GM12874 (cell line): ENCODE measurements at regions not wholly inside any gene's neighbourhood (a gene's known extent, or its start where the extent isn't known, plus 50 kb on each side); places are given as distances from the start of the nearest gene placed in this dataset.

Experiments used
- TF ChIP-seq, protein P1 (sequence below): IDR thresholded peaks from 2 replicates; pipeline ENCODE4 v1.5.1; 2011; ENCODE audit warnings: low read depth, mild to moderate bottlenecking, control low read depth, low read length, moderate library complexity; ENCODE audit not compliant: insufficient read depth

DNA sequence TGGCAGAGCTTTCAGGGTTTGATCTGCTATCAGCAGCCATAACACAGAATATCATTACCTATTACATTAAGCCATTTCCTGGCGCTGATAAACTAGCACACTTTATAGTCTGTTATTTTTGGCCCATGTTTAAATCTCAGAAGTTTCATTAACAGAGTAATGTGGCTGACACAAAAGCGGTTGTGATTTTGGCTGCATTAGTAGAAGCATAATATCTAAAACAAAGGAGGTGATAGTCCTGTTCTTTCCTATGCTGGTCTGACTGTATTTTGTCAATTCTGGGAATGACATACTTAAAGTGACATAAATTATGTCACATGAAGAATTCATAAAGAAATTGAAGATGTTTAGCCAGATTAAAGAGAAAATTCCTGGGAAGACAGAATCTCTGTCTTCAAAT lies 151.3 kb upstream of the KCND3 start:
- TF ChIP-seq, protein P1, sequence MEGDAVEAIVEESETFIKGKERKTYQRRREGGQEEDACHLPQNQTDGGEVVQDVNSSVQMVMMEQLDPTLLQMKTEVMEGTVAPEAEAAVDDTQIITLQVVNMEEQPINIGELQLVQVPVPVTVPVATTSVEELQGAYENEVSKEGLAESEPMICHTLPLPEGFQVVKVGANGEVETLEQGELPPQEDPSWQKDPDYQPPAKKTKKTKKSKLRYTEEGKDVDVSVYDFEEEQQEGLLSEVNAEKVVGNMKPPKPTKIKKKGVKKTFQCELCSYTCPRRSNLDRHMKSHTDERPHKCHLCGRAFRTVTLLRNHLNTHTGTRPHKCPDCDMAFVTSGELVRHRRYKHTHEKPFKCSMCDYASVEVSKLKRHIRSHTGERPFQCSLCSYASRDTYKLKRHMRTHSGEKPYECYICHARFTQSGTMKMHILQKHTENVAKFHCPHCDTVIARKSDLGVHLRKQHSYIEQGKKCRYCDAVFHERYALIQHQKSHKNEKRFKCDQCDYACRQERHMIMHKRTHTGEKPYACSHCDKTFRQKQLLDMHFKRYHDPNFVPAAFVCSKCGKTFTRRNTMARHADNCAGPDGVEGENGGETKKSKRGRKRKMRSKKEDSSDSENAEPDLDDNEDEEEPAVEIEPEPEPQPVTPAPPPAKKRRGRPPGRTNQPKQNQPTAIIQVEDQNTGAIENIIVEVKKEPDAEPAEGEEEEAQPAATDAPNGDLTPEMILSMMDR: no peak

DNA sequence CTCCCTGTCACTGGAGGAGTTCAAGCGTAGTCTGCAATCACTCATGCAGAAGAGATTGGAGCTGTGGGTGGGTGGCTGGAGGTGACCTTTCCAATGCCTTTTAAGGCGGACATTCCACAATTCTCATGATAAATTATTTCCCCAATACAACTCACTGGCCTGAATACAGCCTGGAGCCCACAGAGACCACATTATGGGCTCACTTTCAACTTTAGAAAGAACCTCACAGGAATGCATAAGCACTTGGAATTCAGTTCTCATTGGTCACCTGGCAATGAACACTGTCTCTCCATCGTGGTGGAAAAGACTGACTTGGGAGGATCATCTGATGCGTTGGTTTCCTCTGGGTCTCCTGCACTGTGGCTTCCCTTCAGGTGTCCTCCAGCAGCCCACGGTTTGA lies 151.8 kb upstream of the KCND3 start:
- TF ChIP-seq, protein P1: no peak

DNA sequence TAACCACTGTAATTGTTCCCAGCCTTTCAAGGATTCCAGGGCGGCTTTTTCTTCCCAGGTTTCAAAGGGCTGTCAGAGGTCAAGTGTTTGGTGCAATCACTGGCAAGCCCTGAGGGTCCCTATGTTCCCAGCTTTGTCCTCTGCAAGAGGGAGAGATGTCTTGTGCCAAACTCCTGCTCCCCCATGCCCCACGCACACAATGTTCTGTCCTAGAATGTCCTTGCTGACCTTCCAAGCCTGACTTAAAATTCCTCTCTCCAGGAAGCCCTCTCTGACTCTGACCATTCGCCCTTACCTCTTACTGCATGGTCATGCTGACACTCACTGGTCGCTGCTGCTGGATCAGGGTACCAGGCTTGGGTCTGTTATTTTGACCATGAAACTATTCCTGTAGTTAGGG lies 152.5 kb upstream of the KCND3 start:
- TF ChIP-seq, protein P1: no peak

DNA sequence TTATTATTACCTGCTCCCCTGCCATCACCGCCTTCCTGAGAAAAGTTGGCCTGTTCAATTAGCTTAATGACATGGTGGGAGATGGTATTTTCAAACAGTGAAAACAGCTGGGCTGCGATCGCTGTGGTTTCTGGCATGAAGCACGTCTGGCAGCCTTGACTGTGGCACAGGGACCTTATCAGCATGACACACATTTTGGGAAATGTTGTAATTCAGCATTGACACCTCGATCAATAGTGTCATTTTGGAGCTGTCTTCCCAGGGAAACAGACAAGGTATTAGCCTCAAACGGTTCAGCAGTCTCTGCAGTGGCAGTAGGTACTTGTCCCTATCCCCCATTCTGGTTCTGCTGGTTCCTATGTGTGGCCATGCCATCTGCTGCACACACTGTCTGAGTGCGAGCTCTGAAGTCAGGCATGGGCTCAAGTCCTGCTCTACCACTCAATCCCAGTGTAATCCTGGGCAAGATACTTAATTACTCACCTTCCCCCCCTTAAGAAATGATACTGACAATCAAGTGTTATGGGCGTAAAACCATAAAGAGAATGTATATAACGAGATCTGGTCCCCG lies 154.5 kb upstream of the KCND3 start:
- TF ChIP-seq, protein P1: no peak

DNA sequence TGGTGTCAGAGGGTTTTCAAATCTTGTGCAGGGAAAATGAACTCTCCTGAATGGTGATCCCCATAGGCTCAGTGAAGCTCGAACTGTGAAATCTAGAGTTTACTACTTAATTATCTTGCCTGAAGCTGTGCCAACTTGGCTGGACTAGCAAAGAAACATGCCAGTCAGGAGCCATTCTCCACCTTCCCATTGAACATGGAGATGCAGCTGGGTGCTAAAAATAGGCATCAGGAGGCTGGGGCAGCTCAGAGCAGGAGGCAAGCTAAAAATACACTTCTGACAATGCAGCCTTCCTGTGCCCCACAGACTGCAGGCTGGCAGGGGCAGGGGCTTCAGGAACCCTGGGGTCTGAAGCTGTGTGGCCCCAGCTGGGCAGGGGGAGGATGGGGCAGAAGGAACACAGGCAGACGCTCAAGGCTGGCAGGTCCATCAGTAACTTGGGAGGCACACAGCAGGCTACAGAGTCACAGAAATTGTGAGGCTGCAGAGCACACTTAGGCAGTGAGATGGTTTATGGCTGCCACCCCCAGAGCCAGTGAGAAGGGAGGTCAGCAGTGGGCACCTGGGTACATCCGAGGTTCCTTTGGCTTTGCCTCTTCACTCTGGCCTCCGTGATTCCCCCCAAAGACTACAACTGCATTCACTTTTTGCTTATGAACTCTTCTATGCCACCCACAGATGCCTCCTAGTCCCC lies 155.4 kb upstream of the KCND3 start:
- TF ChIP-seq, protein P1: no peak

DNA sequence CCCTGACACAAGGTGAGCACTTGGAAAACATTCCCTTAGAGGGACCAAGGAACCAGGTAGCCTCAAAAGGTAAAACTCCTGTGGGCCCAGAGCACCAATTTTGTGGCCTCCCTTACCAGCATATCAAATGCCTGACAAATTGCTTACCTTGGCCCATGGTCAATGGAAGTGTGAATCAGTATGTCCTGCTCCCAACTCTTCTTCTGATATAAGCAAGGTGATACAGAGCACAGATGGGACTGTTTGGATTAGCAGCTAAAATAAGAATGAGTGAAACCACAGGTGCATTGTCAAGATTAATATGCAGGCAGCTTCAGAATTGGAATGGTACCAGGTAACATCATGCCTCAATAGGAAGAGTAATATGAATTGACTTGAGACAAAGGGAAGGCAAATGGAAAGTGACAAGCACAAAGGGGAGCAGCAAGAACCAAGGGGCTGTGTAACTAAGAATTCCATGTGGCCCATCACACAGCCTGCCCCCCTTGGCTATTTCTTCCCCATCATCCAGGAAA lies 156.8 kb upstream of the KCND3 start:
- TF ChIP-seq, protein P1: no peak

DNA sequence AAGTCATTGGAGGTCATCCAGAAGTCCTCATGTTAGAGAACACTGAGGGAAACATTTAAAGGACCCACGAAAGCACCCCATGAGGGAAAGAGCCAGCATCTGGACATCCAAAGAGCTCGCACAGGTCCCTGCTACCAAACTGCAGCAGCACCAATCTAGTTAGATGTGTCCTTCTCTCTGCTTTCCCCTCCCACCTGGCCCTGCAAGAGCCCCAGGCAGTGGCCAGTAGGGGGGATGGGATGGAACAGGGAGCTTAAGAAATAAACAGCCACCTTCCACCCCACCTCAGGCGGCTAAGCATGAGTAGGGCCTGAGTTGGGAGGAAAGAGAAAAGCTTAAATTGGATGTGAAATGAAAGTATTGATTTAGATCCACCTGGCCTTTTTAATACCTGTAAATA lies 175.9 kb upstream of the KCND3 start:
- TF ChIP-seq, protein P1: no peak
